Mesenteric fat pad (tissue), 1 donor: ENCODE measurements at regions not wholly inside any gene's neighbourhood (a gene's known extent, or its start where the extent isn't known, plus 50 kb on each side); places are given as distances from the start of the nearest gene placed in this dataset.

Experiments used
- DNase-seq: peaks from one replicate; pipeline ENCODE4 v3.0.0-alpha.2; 2020; ENCODE audit warnings: low spot score
- donor health status: DM: yes; HTN: yes; CAD: no.

- peak; percentile 49 for DNase-seq
Measured at GRCh38 chr2:120439637-120440384, 93.9 kb downstream of the INHBB start.

DNA sequence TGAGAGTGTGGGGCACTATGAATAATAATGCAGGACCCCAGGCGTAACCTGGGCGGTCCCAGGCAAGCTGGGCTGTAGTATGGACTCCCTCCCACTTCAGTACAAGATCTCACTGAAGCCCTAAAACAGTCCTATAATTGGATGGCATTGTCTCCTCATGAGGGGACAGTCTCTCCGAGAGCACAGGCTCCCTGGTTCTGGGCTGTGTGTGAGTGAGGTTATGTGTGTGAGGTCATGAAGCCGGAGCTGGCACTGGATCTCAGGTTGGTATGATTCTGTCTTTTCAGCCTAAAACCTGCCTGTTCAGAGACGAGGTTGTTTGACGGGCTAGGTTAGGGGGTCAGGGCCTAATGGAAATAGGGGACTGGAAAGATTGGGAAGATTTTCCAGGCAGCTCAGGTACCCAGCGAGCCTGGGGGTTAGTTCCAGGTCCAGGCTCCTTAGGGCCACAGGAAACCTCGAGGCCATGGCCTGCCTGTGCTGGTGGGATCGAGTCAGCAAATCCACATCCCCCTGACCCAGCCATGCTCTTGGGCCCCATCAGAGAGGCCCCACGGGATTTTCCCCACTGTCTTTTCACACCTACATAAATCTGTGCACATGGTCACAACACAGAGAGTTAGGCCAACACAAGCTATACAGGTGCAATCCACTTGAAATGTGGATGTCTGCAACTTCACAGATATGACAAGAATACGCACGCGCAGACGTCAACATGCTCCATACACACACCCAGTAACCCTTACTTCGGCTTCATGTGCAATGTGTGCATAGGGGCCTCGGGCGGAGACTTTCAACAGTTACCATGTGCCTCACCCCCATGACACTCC is 94.8 kb downstream of the INHBB start:
- no peak for DNase-seq

GRCh38 chr2:120441351-120441700 is 95.4 kb downstream of the INHBB start:
- DNase-seq, result no peak

- DNase-seq, result no peak
Measured at GRCh38 chr2:120441744-120442471, 96.0 kb downstream of the INHBB start.

GRCh38 chr2:120442541-120442922 is 96.6 kb downstream of the INHBB start:
- DNase-seq, result no peak

DNA sequence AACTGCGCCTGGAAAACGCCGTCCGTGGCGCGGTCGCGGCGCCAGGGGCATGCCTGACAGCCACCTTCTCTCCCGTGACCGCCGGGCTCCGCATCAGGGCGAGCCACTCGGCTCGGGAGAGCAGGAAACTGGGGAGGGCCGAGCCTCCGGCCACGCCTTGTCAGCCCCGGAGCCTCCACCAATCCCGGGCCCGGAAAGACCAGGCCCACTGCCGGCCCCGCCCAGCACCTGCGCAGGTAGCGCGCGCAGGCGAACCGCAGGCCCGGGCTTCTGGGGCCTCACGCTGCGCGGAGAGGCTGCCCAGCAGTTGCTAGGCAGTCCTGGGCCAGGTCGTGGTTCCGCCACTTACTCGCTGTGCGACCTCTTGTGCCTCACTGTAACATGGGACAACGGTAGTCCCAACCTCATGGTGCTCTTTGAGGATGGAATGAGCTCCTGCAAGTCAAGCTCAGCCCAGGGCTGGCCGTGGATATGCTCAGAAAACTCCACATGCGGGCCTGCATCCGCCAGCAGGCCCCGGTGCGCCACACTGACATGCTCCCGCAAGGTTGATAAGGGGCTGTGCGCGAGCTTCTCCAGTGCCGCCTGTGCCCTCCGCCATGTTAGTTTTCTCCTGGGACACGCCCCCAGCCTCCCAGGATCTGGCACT is 97.1 kb downstream of the INHBB start:
- DNase-seq, result no peak

GRCh38 chr2:120443946-120444345 is 98.0 kb downstream of the INHBB start:
- DNase-seq, result peak; percentile 18

GRCh38 chr2:120444691-120445240 is 98.8 kb downstream of the INHBB start:
- peak; percentile 73 for DNase-seq

DNA sequence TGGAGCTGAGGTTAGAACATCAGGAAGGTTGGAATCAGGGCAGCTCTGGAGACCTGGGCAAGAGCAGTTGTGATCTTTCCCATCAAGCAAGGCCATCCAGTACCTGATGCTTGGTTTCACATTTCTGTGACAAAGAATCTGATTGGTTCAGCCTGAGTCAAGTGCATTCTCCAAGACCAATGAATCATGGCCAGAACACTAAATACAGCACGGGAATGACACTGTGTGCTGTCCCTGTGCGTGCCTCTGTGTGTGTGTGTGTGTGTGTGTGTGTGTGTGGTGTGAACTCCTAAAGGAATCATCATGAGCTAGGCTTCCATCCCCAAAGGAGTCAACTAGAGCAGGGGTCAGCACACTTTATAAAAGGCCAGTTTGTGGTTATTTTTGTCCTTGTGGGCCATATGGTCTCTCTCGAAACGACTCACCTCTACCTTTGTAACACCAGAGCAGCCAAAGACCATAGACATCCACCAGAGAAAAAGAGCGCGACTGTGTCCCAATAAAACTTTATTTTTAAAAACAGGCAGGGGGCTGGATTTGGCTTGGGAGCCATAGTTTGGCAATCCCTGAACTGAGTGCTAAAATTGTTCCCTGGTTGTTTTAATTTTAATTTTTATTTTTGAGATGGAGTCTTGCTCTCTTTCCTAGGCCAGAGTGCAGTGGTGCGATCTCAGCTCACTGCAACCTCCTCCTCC is 99.7 kb downstream of the INHBB start:
- peak; percentile 24 for DNase-seq

DNA sequence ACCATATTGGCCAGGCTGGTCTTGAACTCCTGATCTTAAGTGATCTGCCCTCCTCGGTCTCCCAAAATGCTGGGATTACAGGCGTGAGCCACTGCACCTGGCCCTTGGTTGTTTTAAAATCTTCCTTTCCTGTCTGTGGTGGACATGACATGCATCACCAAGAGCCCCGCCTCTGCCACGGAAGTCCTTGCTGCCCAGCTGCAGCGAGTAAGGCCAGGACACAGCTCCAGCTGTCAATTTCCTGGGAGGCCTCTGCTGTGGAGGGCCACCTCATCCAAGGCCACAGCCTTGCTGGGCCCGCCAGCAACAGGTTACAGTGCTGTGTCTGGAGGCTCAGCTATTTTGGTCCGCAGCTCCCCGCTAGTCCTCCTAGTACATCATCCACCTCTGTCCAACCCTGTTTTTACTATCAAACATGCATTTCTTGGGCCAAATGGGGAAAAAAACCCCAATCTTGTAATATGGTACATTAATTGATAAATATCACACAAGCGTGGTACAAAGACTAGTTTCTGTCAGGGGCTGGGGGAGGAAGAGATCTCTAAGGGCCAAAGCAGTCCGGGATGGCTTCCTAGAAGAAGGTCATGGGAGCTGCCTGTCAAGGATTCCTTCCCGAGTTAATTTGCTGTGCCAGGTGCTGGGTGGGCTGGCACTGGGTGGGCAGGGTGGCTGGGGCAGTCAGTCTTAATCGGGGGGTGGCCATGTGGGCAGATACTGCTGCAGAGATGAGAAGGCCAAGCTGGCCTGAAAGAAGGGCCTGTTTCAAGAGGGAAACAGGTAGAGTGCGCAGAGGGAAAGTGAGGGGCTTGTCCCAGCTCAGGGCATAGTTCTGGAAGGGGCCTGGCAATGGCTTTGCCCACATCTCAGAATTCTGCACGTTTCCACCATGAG is 100.5 kb downstream of the INHBB start:
- DNase-seq, result peak; percentile 65

DNA sequence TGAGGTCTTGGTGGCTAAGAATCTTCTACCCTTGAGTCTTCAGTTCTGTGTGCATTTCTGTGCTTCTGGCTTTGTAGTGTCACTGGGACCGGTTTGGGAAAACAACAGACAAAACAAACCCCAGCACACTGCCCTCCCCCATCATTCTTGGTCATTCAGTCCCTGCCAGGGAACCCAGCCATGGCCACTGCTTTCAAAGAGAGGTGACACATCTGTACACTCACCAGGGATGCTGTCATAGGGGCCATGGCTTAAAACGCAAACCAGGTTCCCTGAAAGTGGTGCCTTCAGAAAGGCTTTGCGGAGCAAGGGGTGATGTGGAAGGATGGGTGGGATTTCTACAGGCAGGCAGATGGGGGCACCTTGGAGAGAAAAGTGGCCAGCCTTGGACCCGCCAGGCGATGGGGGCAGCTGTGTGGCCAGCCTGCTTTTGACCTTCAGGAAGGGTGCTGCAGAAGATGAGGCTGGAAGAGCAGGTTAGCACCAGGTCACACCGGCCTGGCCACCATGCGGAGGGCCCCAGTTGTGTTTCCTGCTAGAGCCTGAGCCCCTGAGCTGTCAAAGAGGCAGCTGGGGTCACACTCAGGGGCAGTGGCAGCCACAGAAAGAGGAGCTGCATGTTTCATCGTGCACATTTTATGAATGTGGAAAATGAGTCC is 101.3 kb downstream of the INHBB start:
- DNase-seq, result peak; percentile 72

DNA sequence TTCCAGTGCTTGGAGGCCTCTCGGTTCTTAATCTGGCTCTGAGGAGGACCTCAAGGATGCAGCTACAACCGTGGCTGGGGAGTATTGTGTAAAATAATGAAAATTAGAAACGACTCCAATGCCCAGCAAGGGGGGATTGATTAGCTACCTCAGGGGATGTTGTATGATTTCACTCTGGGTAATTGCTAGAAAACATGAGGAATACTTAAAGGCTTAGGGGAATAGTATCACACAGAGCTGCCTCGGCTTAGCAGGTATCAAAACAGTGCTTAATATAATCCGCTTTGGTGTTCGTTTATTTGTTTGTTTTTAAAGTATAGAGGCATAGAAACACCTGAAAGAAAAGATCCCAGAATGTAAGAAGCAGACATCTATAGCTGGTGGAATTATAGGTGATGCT is 102.5 kb downstream of the INHBB start:
- DNase-seq, result no peak

DNA sequence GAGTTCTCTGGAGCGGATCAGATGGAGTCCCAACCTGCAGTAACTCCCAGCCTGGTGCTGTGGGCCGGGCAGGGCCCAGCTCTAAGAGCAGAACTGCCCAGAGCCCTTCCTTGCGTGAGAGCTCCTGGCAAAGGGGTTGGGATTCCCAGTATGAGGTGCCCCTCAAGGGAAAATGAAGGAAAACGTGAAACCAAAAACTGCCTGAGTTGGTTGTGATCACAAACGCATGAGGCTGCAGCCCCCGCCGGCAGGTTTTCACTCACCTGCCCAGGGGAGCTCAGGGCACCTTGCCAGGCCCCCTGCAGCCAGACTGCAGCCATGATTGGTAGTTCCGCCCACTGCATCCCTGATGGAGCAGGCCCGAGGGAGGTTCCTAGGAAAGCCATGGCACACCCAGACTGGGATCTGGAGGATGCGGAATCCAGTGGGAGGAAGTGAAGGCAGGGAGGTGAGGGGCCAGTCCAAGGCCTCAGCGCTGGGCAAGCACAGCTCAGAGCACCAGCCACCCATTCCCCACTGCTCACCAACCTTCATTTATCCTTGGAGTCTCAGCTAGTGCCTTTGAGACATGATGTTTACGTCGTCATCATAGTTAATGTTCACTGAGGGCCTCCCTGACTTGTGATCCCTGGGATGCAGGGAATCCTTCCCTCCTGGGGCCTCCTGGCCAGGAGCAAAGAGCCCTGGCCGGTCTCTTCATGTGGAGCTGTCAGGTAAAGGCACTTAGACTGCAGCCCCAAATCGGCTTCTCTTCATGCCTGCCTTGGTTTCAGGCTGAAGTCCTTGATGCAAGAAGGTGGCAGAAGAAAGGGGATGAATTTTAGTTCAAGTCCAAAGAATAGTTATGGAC is 103.2 kb downstream of the INHBB start:
- no peak for DNase-seq

GRCh38 chr2:120450196-120450820 is 104.4 kb downstream of the INHBB start:
- no peak for DNase-seq

GRCh38 chr2:120451334-120451733 is 105.4 kb downstream of the INHBB start:
- no peak for DNase-seq

DNA sequence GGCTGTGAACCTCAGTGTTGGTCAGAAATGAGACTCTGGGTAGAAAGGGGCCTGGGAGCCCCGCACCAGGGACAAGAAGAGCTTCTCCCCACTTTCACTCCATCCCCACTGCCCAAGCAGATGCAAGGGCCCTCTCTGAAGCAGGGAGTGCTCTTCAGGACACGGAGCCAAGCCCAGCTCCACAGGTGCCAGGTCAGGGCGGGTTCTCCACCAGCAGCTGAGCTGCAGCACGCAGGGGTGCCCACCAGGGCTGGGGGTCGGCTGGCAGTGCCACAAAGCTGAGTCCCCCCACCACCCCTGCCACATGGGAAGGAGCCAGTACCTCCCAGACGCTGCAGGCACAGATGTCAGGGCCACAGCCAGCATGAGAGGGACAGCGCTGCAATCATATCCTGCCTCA is 106.2 kb downstream of the INHBB start:
- no peak for DNase-seq

DNA sequence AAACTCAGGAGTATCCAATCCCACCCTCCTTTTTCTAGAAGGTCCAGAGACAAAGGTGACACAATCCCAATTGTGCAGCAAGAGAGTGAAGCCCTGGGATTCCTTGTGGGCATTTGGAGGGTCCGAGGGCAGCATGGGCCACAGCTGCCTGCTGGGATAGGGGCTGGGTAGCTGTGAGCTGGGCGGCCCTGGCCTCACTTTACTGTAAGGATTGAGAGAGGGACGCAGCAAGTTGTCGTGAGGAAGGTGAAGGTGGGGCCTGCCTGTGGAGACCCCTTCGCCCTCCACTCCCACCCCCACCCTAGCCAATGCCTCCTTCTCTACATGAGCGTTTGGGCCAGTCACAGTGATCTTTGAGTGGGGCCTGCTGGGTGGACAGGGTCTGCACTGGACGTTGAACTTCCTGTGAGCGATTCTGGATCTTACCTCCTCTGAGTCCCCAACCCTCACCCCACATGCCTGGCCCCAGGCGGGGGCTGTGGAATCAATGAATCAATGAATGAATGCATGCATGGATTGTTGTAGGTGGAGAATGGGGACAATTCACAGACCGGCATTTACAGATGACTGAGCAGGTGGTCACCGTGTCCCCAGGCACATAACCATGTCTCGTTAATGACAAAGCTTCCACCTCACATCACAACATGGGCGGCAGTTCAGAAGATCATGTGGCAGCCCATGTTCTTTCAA is 107.2 kb downstream of the INHBB start:
- DNase-seq, result no peak
